Parathyroid adenoma (tissue), 2 donors: ENCODE measurements at regions not wholly inside any gene's neighbourhood (a gene's known extent, or its start where the extent isn't known, plus 50 kb on each side); places are given as distances from the start of the nearest gene placed in this dataset.

Experiments
- H2AFZ ChIP-seq: fragments of 300-600 bp; sonication (generic); one replicate; pipeline ENCODE4 v1.7.0; 2017; ENCODE audit warnings: antibody characterized with exemption, mild to moderate bottlenecking
- H3K27ac ChIP-seq: fragments of 300-600 bp; sonication (generic); one replicate; pipeline ENCODE4 v1.7.0; 2017
- H3K27me3 ChIP-seq: fragments of 300-600 bp; sonication (generic); one replicate; pipeline ENCODE4 v1.7.0; 2017; ENCODE audit warnings: low read length; ENCODE audit not compliant: control insufficient read depth, insufficient read depth
- H3K36me3 ChIP-seq: fragments of 300-600 bp; sonication (generic); one replicate; pipeline ENCODE4 v1.7.0; 2017; ENCODE audit warnings: low read length; ENCODE audit not compliant: control insufficient read depth, insufficient read depth
- H3K4me1 ChIP-seq: fragments of 300-600 bp; sonication (generic); one replicate; pipeline ENCODE4 v1.7.0; 2017; ENCODE audit warnings: control low read depth
- H3K4me2 ChIP-seq: fragments of 300-600 bp; sonication (generic); one replicate; pipeline ENCODE4 v1.7.0; 2017; ENCODE audit warnings: low read length
- H3K4me3 ChIP-seq: fragments of 300-600 bp; sonication (generic); one replicate; pipeline ENCODE4 v1.7.0; 2017; ENCODE audit warnings: low read depth, low read length
- H3K79me2 ChIP-seq: fragments of 300-600 bp; sonication (generic); one replicate; pipeline ENCODE4 v1.7.0; 2017; ENCODE audit warnings: control low read depth
- H3K9ac ChIP-seq: fragments of 300-600 bp; sonication (generic); one replicate; pipeline ENCODE4 v1.7.0; 2017; ENCODE audit warnings: mild to moderate bottlenecking
- H3K9me3 ChIP-seq: fragments of 300-600 bp; sonication (generic); one replicate; pipeline ENCODE4 v1.7.0; 2017; ENCODE audit warnings: low read length; ENCODE audit not compliant: control insufficient read depth
- CTCF ChIP-seq: fragments of 300-600 bp; sonication (generic); IDR thresholded peaks from one replicate; pipeline ENCODE4 v1.7.0; 2017; ENCODE audit warnings: antibody characterized with exemption, mild to moderate bottlenecking
- donor health status: primary hyperparathyroidism.

GRCh38 chr6:163759542-163759941 lies 345.0 kb downstream of the QKI start:
- H3K27me3 ChIP-seq: no peaks in the 10 kb centered on the region
- H3K4me3 ChIP-seq: no peak overlapping the region
- TF ChIP-seq CTCF: no peak

GRCh38 chr6:163757520-163757919 lies 343.0 kb downstream of the QKI start:
- no peaks in the 10 kb centered on the region for H3K36me3 ChIP-seq
- H3K9me3 ChIP-seq: no peaks in the 10 kb centered on the region
- TF ChIP-seq CTCF: no peak
- no peak overlapping the region for H3K27ac ChIP-seq
- no peaks in the 10 kb centered on the region for H3K27me3 ChIP-seq
- no peak overlapping the region for H3K9ac ChIP-seq
- no peak overlapping the region for H3K4me3 ChIP-seq
- no peak overlapping the region for H2AFZ ChIP-seq
- H3K4me1 ChIP-seq: no peaks in the 10 kb centered on the region
- no peak overlapping the region for H3K4me2 ChIP-seq
- H3K79me2 ChIP-seq: no peaks in the 10 kb centered on the region

More at GRCh38 chr6:163759542-163759941, 345.0 kb downstream of the QKI start:
- Histone ChIP-seq H3K4me2 (no peak overlapping the region), H3K79me2 (no peaks in the 10 kb centered on the region), H3K9me3 (no peaks in the 10 kb centered on the region), H3K9ac (no peak overlapping the region), H3K4me1 (no peaks in the 10 kb centered on the region), H3K36me3 (no peaks in the 10 kb centered on the region), H3K27ac (no peak overlapping the region), H2AFZ (no peak overlapping the region)

- TF ChIP-seq CTCF: no peak
- Histone ChIP-seq H2AFZ (no peak overlapping the region), H3K9ac (no peak overlapping the region), H3K4me1 (no peaks in the 10 kb centered on the region), H3K79me2 (no peaks in the 10 kb centered on the region), H3K27ac (no peak overlapping the region), H3K9me3 (no peaks in the 10 kb centered on the region), H3K27me3 (no peaks in the 10 kb centered on the region), H3K36me3 (no peaks in the 10 kb centered on the region), H3K4me2 (no peak overlapping the region), H3K4me3 (no peak overlapping the region)
These were observed 341.6 kb downstream of the QKI start for GRCh38 chr6:163756079-163756478.

- TF ChIP-seq CTCF: no peak
- Histone ChIP-seq H3K4me2 (no peak overlapping the region), H3K36me3 (no peaks in the 10 kb centered on the region)
These were observed 340.3 kb downstream of the QKI start for GRCh38 chr6:163754866-163755265.

GRCh38 chr6:163753430-163753829 lies 338.9 kb downstream of the QKI start:
- Histone ChIP-seq H3K4me1 (no peaks in the 10 kb centered on the region), H3K36me3 (no peaks in the 10 kb centered on the region), H2AFZ (no peak overlapping the region), H3K4me3 (no peak overlapping the region), H3K79me2 (no peaks in the 10 kb centered on the region), H3K4me2 (no peak overlapping the region), H3K9me3 (no peaks in the 10 kb centered on the region), H3K27me3 (no peaks in the 10 kb centered on the region), H3K9ac (no peak overlapping the region), H3K27ac (no peak overlapping the region)
- TF ChIP-seq CTCF: no peak

More at GRCh38 chr6:163754866-163755265, 340.3 kb downstream of the QKI start:
- H3K79me2 ChIP-seq: no peaks in the 10 kb centered on the region
- H3K27me3 ChIP-seq: no peaks in the 10 kb centered on the region
- no peaks in the 10 kb centered on the region for H3K4me1 ChIP-seq
- H3K9me3 ChIP-seq: no peaks in the 10 kb centered on the region
- H2AFZ ChIP-seq: no peak overlapping the region
- no peak overlapping the region for H3K4me3 ChIP-seq
- H3K27ac ChIP-seq: no peak overlapping the region
- H3K9ac ChIP-seq: no peak overlapping the region
